MM.1S (cell line): ENCODE measurements at regions not wholly inside any gene's neighbourhood (a gene's known extent, or its start where the extent isn't known, plus 50 kb on each side); places are given as distances from the start of the nearest gene placed in this dataset.

Experiments
- DNase-seq: peaks from one replicate; pipeline ENCODE4 v3.0.0-alpha.2; 2015
- H2AFZ ChIP-seq: fragments of 300-600 bp; sonication (generic); 2 replicates; pipeline ENCODE4 v1.6.0; 2016; ENCODE audit warnings: antibody characterized with exemption, low read length
- H3F3A ChIP-seq: fragments of 300-600 bp; sonication (generic); 2 replicates; pipeline ENCODE4 v1.6.1; 2016; ENCODE audit warnings: mild to moderate bottlenecking, antibody characterized with exemption, low read length, moderate library complexity, mixed read lengths; ENCODE audit not compliant: insufficient read depth
- H3K27ac ChIP-seq: fragments of 300-600 bp; sonication (generic); 2 replicates; pipeline ENCODE4 v1.5.1; 2016; ENCODE audit warnings: mild to moderate bottlenecking, low read length
- H3K27me3 ChIP-seq: fragments of 300-600 bp; sonication (generic); replicated peaks from 2 replicates; pipeline ENCODE4 v1.6.0; 2016; ENCODE audit warnings: low read length; ENCODE audit not compliant: insufficient read depth
- H3K36me3 ChIP-seq: fragments of 300-600 bp; sonication (generic); replicated peaks from 2 replicates; pipeline ENCODE4 v1.6.1; 2016; ENCODE audit warnings: mild to moderate bottlenecking, low read length, mixed read lengths; ENCODE audit not compliant: insufficient read depth
- H3K4me1 ChIP-seq: fragments of 300-600 bp; sonication (generic); 2 replicates; pipeline ENCODE4 v1.6.1; 2016; ENCODE audit warnings: low read length, mixed read lengths
- H3K4me2 ChIP-seq: fragments of 300-600 bp; sonication (generic); 2 replicates; pipeline ENCODE4 v1.6.0; 2016; ENCODE audit warnings: low read depth, low read length
- H3K4me3 ChIP-seq: fragments of 300-600 bp; sonication (generic); 2 replicates; pipeline ENCODE4 v1.5.1; 2016; ENCODE audit warnings: low read length, mixed read lengths
- H3K79me2 ChIP-seq: fragments of 300-600 bp; sonication (generic); 2 replicates; pipeline ENCODE4 v1.6.1; 2016; ENCODE audit warnings: mixed run types, low read length, mixed read lengths
- H3K9ac ChIP-seq: fragments of 300-600 bp; sonication (generic); 2 replicates; pipeline ENCODE4 v1.6.1; 2016; ENCODE audit warnings: low read length, mixed read lengths
- H3K9me2 ChIP-seq: fragments of 300-600 bp; sonication (generic); replicated peaks from 2 replicates; pipeline ENCODE4 v1.6.1; 2016; ENCODE audit warnings: mild to moderate bottlenecking, low read length, mixed read lengths; ENCODE audit not compliant: insufficient read depth
- H3K9me3 ChIP-seq: fragments of 300-600 bp; sonication (generic); replicated peaks from 2 replicates; pipeline ENCODE4 v1.6.1; 2016; ENCODE audit warnings: mild to moderate bottlenecking, low read length, mixed read lengths; ENCODE audit not compliant: insufficient read depth
- H4K20me1 ChIP-seq: fragments of 300-600 bp; sonication (generic); 2 replicates; pipeline ENCODE4 v1.6.1; 2016; ENCODE audit warnings: mild to moderate bottlenecking, low read length, moderate library complexity, mixed read lengths; ENCODE audit not compliant: insufficient read depth
- CTCF ChIP-seq: fragments of 300-600 bp; sonication (generic); IDR thresholded peaks from 2 replicates; pipeline ENCODE4 v1.5.1; 2016; ENCODE audit warnings: antibody characterized with exemption, low read length, mixed read lengths
- EZH2 ChIP-seq: fragments of 300-600 bp; sonication (generic); optimal IDR thresholded peaks from 2 replicates; pipeline ENCODE3; 2017; ENCODE audit warnings: low read depth, mild to moderate bottlenecking, antibody characterized with exemption, low read length, mixed read lengths
- EZH2phosphoT487 ChIP-seq: fragments of 300-600 bp; sonication (generic); IDR thresholded peaks from 2 replicates; pipeline ENCODE4 v1.6.1; 2018; ENCODE audit warnings: antibody characterized with exemption, low read length

- H4K20me1 ChIP-seq = no peaks in the 10 kb centered on the region
- H2AFZ ChIP-seq = no peak overlapping the region
- H3K4me3 ChIP-seq = no peak overlapping the region
- DNase-seq = no peak
- H3K9ac ChIP-seq = no peak overlapping the region
- no peak overlapping the region for H3K4me2 ChIP-seq
- no peaks in the 10 kb centered on the region for H3K79me2 ChIP-seq
- no peaks in the 10 kb centered on the region for H3K4me1 ChIP-seq
- H3F3A ChIP-seq = no peaks in the 10 kb centered on the region
- no peak for TF ChIP-seq EZH2phosphoT487
- TF ChIP-seq CTCF = no peak
- TF ChIP-seq EZH2 = no peak
- no peaks in the 10 kb centered on the region for H3K36me3 ChIP-seq
- H3K27ac ChIP-seq = no peak overlapping the region
- no peaks in the 10 kb centered on the region for H3K9me2 ChIP-seq
- H3K9me3 ChIP-seq = no peaks in the 10 kb centered on the region
- H3K27me3 ChIP-seq = no peaks in the 10 kb centered on the region
Observed at GRCh38 chr15:93477721-93478120, 388.7 kb upstream of the RGMA start.

GRCh38 chr15:93477188-93477587, 388.2 kb upstream of the RGMA start:
- no peak overlapping the region for H3K27ac ChIP-seq
- no peak overlapping the region for H2AFZ ChIP-seq
- no peak overlapping the region for H3K9ac ChIP-seq

GRCh38 chr15:93476491-93477177, 387.6 kb upstream of the RGMA start:
- Histone ChIP-seq H3K4me1 (no peaks in the 10 kb centered on the region), H3K9ac (no peak overlapping the region), H2AFZ (no peak overlapping the region), H3K27me3 (no peaks in the 10 kb centered on the region), H3K4me3 (no peak overlapping the region), H3K36me3 (no peaks in the 10 kb centered on the region), H3K79me2 (no peaks in the 10 kb centered on the region), H3K9me3 (no peaks in the 10 kb centered on the region), H3K4me2 (no peak overlapping the region), H3K9me2 (no peaks in the 10 kb centered on the region), H3K27ac (no peak overlapping the region), H3F3A (no peaks in the 10 kb centered on the region), H4K20me1 (no peaks in the 10 kb centered on the region)
- TF ChIP-seq EZH2 = no peak
- TF ChIP-seq CTCF = no peak
- DNase-seq = no peak

More at GRCh38 chr15:93477188-93477587, 388.2 kb upstream of the RGMA start:
- H3K9me3 ChIP-seq = no peaks in the 10 kb centered on the region
- no peaks in the 10 kb centered on the region for H4K20me1 ChIP-seq
- no peaks in the 10 kb centered on the region for H3K36me3 ChIP-seq
- H3K9me2 ChIP-seq = no peaks in the 10 kb centered on the region
- H3K79me2 ChIP-seq = no peaks in the 10 kb centered on the region
- H3K27me3 ChIP-seq = no peaks in the 10 kb centered on the region
- H3F3A ChIP-seq = no peaks in the 10 kb centered on the region
- H3K4me1 ChIP-seq = no peaks in the 10 kb centered on the region
- H3K4me2 ChIP-seq = no peak overlapping the region
- H3K4me3 ChIP-seq = no peak overlapping the region
- no peak for DNase-seq
- TF ChIP-seq EZH2 (no peak), CTCF (no peak), EZH2phosphoT487 (no peak)
